Neural cell (in vitro differentiated cells): ENCODE measurements at regions not wholly inside any gene's neighbourhood (a gene's known extent, or its start where the extent isn't known, plus 50 kb on each side); places are given as distances from the start of the nearest gene placed in this dataset.

ENCODE experiments used
- CTCF ChIP-seq: fragments of 450-650 bp; IDR thresholded peaks from 2 replicates; pipeline ENCODE4 v1.5.1; 2014; ENCODE audit warnings: antibody characterized with exemption, mild to moderate bottlenecking, moderate library complexity; ENCODE audit not compliant: poor library complexity, severe bottlenecking
- EP300 ChIP-seq: fragments of 450-650 bp; conservative IDR thresholded peaks from 2 replicates; pipeline ENCODE4 v1.6.1; 2014; ENCODE audit warnings: antibody characterized with exemption, mild to moderate bottlenecking, moderate library complexity; ENCODE audit not compliant: poor library complexity, severe bottlenecking
- EZH2 ChIP-seq: fragments of 200-600, 300-800 bp; shearing (Covaris generic), sonication (generic); IDR thresholded peaks from 2 replicates; pipeline ENCODE4 v1.6.1; 2014; ENCODE audit warnings: antibody characterized with exemption, low read length, borderline replicate concordance, mild to moderate bottlenecking; ENCODE audit not compliant: insufficient read depth, poor library complexity, severe bottlenecking
- MXI1 ChIP-seq: fragments of 450-650 bp; conservative IDR thresholded peaks from 2 replicates; pipeline ENCODE4 v1.6.1; 2014; ENCODE audit warnings: antibody characterized with exemption, mild to moderate bottlenecking; ENCODE audit not compliant: poor library complexity, severe bottlenecking
- POLR2AphosphoS5 ChIP-seq: IDR thresholded peaks from 2 replicates; pipeline ENCODE4 v1.6.1; 2012
- RAD21 ChIP-seq: fragments of 450-650 bp; conservative IDR thresholded peaks from 2 replicates; pipeline ENCODE4 v1.6.1; 2014; ENCODE audit warnings: antibody characterized with exemption, mild to moderate bottlenecking, moderate library complexity
- SMC3 ChIP-seq: fragments of 450-650 bp; conservative IDR thresholded peaks from 2 replicates; pipeline ENCODE4 v1.6.1; 2014; ENCODE audit warnings: antibody characterized with exemption, mild to moderate bottlenecking, moderate library complexity; ENCODE audit not compliant: poor library complexity
- TAF1 ChIP-seq: IDR thresholded peaks from 2 replicates; pipeline ENCODE4 v1.6.1; 2012; ENCODE audit warnings: low read depth
- TF ChIP-seq, protein P1 (sequence below): IDR thresholded peaks from 2 replicates; pipeline ENCODE4 v1.6.1; 2012; ENCODE audit warnings: borderline replicate concordance

GRCh38 chr15:25582886-25583285 lies 144.1 kb upstream of the UBE3A start:
- no peak for TF ChIP-seq CTCF
- no peak for TF ChIP-seq POLR2AphosphoS5
- no peak for TF ChIP-seq TAF1
- no peak for TF ChIP-seq EP300
- no peak for TF ChIP-seq EZH2
- no peak for TF ChIP-seq SMC3
- TF ChIP-seq MXI1: no peak
- TF ChIP-seq, protein P1, sequence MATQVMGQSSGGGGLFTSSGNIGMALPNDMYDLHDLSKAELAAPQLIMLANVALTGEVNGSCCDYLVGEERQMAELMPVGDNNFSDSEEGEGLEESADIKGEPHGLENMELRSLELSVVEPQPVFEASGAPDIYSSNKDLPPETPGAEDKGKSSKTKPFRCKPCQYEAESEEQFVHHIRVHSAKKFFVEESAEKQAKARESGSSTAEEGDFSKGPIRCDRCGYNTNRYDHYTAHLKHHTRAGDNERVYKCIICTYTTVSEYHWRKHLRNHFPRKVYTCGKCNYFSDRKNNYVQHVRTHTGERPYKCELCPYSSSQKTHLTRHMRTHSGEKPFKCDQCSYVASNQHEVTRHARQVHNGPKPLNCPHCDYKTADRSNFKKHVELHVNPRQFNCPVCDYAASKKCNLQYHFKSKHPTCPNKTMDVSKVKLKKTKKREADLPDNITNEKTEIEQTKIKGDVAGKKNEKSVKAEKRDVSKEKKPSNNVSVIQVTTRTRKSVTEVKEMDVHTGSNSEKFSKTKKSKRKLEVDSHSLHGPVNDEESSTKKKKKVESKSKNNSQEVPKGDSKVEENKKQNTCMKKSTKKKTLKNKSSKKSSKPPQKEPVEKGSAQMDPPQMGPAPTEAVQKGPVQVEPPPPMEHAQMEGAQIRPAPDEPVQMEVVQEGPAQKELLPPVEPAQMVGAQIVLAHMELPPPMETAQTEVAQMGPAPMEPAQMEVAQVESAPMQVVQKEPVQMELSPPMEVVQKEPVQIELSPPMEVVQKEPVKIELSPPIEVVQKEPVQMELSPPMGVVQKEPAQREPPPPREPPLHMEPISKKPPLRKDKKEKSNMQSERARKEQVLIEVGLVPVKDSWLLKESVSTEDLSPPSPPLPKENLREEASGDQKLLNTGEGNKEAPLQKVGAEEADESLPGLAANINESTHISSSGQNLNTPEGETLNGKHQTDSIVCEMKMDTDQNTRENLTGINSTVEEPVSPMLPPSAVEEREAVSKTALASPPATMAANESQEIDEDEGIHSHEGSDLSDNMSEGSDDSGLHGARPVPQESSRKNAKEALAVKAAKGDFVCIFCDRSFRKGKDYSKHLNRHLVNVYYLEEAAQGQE: no peak
- no peak for TF ChIP-seq RAD21
